ENCODE measurements at regions not wholly inside any gene's neighbourhood (a gene's known extent, or its start where the extent isn't known, plus 50 kb on each side); places are given as distances from the start of the nearest gene placed in this dataset.

DNA sequence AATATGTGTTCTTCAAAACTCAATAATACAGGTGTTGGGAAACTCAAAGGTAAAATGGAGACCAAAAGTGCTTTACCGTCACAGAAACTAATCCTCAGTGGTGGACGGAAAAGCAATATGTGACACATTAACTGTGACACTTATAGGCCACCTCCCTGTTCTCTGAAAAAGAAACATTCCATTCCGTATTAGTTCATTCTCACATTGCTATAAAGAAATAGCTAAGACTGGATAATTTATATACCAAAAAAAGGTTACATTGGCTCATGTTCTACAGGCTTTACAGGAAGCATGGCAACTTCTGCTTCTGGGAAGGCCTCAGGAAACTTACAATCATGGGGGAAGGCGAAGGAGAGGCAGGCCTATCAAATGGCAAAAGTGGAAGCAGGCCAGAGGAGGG, 435.3 kb upstream of the HTR2A start:
- no peaks in the 10 kb centered on the region for H3K27me3 ChIP-seq (ENCODE audit: insufficient read depth, poor library complexity, severe bottlenecking)
- H3K27ac ChIP-seq (ENCODE audit: poor library complexity, severe bottlenecking): no peak overlapping the region
- ATAC-seq (ENCODE audit: low read depth) (no peak), DNase-seq (ENCODE audit: low spot score) (no peak)
- TF ChIP-seq, protein P1, sequence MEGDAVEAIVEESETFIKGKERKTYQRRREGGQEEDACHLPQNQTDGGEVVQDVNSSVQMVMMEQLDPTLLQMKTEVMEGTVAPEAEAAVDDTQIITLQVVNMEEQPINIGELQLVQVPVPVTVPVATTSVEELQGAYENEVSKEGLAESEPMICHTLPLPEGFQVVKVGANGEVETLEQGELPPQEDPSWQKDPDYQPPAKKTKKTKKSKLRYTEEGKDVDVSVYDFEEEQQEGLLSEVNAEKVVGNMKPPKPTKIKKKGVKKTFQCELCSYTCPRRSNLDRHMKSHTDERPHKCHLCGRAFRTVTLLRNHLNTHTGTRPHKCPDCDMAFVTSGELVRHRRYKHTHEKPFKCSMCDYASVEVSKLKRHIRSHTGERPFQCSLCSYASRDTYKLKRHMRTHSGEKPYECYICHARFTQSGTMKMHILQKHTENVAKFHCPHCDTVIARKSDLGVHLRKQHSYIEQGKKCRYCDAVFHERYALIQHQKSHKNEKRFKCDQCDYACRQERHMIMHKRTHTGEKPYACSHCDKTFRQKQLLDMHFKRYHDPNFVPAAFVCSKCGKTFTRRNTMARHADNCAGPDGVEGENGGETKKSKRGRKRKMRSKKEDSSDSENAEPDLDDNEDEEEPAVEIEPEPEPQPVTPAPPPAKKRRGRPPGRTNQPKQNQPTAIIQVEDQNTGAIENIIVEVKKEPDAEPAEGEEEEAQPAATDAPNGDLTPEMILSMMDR (IDR thresholded peaks at IDR 0.05; ENCODE audit: poor library complexity, severe bottlenecking): no peak
- no peak overlapping the region for H3K4me3 ChIP-seq (ENCODE audit: severe bottlenecking)
- H3K36me3 ChIP-seq (ENCODE audit: low read depth): no peaks in the 10 kb centered on the region
- no peaks in the 10 kb centered on the region for H3K9me3 ChIP-seq (ENCODE audit: severe bottlenecking)
- H3K4me1 ChIP-seq (ENCODE audit: insufficient read depth, poor library complexity, severe bottlenecking): no peaks in the 10 kb centered on the region

DNA sequence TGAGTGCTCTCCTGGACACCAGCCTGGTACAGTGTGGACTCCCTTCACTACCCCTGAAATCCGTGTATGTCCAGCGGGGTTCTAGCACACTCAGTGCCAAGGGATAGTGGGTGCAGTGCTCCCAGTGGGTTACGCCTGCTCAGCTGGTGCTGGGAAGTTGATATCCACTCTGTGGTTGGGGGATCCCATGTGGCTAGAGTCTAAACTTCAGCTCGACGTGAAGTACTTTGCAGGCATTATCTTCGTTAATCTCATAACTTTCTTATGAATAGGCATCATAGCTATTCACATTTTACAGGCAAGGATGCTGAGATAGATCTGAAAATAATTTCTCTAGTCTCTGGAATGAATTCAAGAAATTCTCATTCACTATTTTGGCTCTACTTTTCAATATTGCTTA, 433.2 kb upstream of the HTR2A start:
- ATAC-seq (ENCODE audit: low read depth): no peak
- Histone ChIP-seq H3K4me3 (ENCODE audit: severe bottlenecking) (no peak overlapping the region), H3K9me3 (ENCODE audit: severe bottlenecking) (no peaks in the 10 kb centered on the region), H3K27ac (ENCODE audit: poor library complexity, severe bottlenecking) (no peak overlapping the region), H3K4me1 (ENCODE audit: insufficient read depth, poor library complexity, severe bottlenecking) (no peaks in the 10 kb centered on the region), H3K36me3 (ENCODE audit: low read depth) (no peaks in the 10 kb centered on the region), H3K27me3 (ENCODE audit: insufficient read depth, poor library complexity, severe bottlenecking) (no peaks in the 10 kb centered on the region)
- TF ChIP-seq, protein P1 (IDR thresholded peaks at IDR 0.05; ENCODE audit: poor library complexity, severe bottlenecking): no peak
- no peak for DNase-seq (ENCODE audit: low spot score)

DNA sequence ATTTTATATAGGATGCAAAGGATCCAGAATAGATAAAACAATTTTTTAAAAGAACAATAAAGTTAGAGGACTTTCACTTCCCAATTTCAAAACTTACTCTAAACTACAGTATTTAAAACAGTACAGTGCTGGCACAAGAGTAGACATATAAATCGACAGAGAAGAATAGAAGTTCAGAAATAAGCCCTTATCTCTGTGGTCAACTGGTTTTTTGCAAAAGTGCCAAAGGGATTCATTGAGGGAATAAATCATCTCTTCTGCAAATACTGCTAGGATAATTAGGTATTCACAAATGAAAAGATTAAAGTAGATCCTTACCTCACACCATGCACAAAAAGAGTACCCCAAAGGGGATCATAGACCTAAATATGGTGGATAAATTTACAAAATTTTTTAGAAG, 431.0 kb upstream of the HTR2A start:
- TF ChIP-seq, protein P1 (IDR thresholded peaks at IDR 0.05; ENCODE audit: poor library complexity, severe bottlenecking): no peak

DNA sequence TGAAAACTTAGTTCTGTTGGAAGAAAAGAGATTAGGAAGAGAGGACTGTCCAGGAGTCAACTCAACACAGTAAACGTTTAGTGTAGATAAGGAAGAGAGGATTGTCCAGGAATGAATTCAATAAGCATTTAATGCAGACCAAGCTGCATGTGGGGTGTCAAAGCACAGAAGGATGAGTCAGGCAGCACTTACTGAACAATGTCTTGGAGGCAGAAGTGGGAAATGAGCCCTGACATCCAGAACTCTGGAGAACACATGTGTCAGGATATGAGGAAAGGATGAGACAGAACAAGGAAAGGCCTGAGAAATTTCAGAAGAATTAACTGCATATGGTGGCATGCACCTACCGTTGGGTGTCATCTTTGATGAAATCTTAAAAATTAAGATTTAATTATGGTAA, 429.2 kb upstream of the HTR2A start:
- ATAC-seq (ENCODE audit: low read depth) (no peak), DNase-seq (ENCODE audit: low spot score) (no peak)
- Histone ChIP-seq H3K27me3 (ENCODE audit: insufficient read depth, poor library complexity, severe bottlenecking) (no peaks in the 10 kb centered on the region), H3K27ac (ENCODE audit: poor library complexity, severe bottlenecking) (no peak overlapping the region), H3K4me1 (ENCODE audit: insufficient read depth, poor library complexity, severe bottlenecking) (no peaks in the 10 kb centered on the region), H3K36me3 (ENCODE audit: low read depth) (no peaks in the 10 kb centered on the region), H3K4me3 (ENCODE audit: severe bottlenecking) (no peak overlapping the region), H3K9me3 (ENCODE audit: severe bottlenecking) (no peaks in the 10 kb centered on the region)
- TF ChIP-seq, protein P1 (IDR thresholded peaks at IDR 0.05; ENCODE audit: poor library complexity, severe bottlenecking): no peak

More for the DNA sequence above, 431.0 kb upstream of the HTR2A start:
- Histone ChIP-seq H3K4me3 (ENCODE audit: severe bottlenecking) (no peak overlapping the region), H3K27ac (ENCODE audit: poor library complexity, severe bottlenecking) (no peak overlapping the region), H3K27me3 (ENCODE audit: insufficient read depth, poor library complexity, severe bottlenecking) (no peaks in the 10 kb centered on the region), H3K4me1 (ENCODE audit: insufficient read depth, poor library complexity, severe bottlenecking) (no peaks in the 10 kb centered on the region), H3K36me3 (ENCODE audit: low read depth) (no peaks in the 10 kb centered on the region), H3K9me3 (ENCODE audit: severe bottlenecking) (no peaks in the 10 kb centered on the region)
- ATAC-seq (ENCODE audit: low read depth) (no peak), DNase-seq (ENCODE audit: low spot score) (no peak)

DNA sequence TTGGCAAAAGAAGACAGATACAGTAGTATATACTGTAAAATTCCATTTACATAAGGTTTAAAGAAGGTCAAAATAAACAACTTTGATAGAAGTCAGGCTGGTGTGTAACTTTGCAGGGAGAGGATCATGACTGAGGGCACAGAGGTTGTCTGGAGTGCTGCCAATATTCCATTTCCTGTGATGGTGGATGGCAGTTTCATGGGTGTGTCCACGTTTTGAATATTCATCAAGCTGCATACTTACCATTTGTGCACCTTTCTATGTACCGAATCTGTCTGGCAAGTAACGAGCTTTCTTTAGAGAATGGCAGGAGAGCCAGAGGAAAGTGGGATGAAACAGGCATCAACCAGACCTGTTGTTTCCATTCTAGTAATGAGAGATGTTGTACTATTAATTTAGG, 420.5 kb upstream of the HTR2A start:
- Histone ChIP-seq H3K36me3 (ENCODE audit: low read depth) (no peaks in the 10 kb centered on the region), H3K9me3 (ENCODE audit: severe bottlenecking) (no peaks in the 10 kb centered on the region), H3K4me3 (ENCODE audit: severe bottlenecking) (no peak overlapping the region), H3K4me1 (ENCODE audit: insufficient read depth, poor library complexity, severe bottlenecking) (no peaks in the 10 kb centered on the region), H3K27me3 (ENCODE audit: insufficient read depth, poor library complexity, severe bottlenecking) (no peaks in the 10 kb centered on the region), H3K27ac (ENCODE audit: poor library complexity, severe bottlenecking) (no peak overlapping the region)
- DNase-seq (ENCODE audit: low spot score): no peak
- no peak for ATAC-seq (ENCODE audit: low read depth)
- TF ChIP-seq, protein P1 (IDR thresholded peaks at IDR 0.05; ENCODE audit: poor library complexity, severe bottlenecking): no peak

Data from RWPE2 (cell line).